HG03095 (cell line): ENCODE measurements at regions not wholly inside any gene's neighbourhood (a gene's known extent, or its start where the extent isn't known, plus 50 kb on each side); places are given as distances from the start of the nearest gene placed in this dataset.

ENCODE experiments used
- ATAC-seq: cut with Tn5 transposase; IDR thresholded peaks from one replicate; pipeline ENCODE4 v1.9.1; 2021; ENCODE audit warnings: moderate library complexity; ENCODE audit not compliant: unreplicated experiment

- ATAC-seq = no peak
Observed at GRCh38 chr4:74878323-74878722, 54.6 kb upstream of the PARM1 start.

DNA sequence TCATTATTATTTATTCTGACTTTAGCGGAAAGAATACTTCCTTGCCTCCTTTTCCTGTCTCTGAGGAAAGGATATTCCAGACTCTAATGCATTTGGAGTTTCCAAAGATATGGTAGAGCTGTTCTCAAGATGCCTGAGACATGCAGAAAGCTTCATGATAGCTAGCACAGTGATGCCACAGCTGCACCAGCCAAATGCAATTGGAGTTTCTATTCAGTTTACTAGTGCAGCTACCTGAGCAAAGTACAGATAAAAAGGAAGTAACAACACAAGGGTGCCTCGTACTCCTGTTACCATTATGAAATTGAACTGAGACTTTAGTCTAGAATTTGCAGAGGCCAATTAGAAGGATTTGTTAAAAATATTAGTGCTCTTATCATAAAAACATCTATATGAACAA is 57.5 kb upstream of the PARM1 start:
- no peak for ATAC-seq

GRCh38 chr4:74874753-74875367 is 58.1 kb upstream of the PARM1 start:
- ATAC-seq = peak; percentile 68

DNA sequence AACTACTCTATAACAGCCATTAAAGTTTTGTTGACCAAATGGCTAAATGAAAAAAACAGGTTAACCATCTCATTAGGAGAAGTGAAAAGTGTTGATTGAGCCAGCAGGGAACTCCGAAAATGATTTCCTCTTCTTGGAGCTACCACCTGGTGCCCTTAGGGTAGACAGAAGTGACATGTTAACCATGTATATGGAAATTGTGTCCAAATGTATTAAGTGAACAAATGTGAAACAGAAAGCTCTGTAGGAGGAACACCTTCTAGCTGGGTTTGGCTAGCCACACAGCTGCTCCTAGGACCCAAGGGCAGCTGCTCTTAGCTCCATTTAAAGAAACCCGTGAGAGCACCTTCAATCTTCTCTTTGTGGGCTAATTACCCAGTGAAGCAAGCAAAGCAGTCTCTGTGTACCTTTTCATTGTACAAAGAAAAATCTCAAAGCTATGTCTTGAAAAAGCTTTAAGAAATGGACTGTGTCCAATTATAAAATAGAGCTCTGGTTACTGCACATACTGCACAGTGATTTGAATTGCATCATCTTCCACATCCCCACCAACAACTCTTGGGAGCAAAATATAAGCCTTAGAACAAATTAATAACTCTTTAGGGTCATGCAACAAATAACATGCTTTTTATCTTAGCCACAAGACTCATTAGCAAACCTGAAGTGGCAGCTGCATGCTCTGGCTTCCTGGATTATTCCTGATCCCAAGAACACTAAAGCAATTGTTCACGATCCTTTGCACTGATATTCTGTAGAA is 59.2 kb upstream of the PARM1 start:
- ATAC-seq = peak; percentile 95

DNA sequence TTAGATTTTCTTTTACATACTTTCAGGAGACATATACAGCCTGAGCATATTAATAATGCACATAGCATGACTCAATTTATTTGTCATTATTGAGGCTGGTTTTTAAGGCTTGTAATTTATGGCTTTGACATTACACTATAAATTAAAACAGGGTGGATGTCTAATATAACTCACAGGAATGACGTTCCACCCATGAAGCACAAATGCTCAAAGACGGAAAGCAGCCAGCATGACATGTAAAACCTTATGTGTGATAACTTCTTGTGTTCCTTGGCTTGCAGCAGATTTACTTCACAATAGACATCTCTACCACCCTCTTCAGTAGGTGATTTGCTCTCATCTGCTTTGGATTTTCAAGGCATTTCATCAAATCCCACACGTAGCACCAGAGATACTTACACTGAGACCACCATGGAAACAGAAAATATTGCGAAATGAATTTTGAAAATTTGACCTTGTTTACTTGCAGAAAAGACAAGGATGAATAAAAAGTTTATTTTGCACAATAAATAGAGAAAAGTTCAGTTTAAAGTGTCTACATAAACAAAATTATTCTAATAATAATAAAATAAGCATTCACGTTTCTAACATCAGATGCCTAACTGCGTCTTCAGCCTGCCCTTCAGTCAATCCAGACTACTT is 64.7 kb upstream of the BTC start:
- no peak for ATAC-seq

GRCh38 chr4:74855879-74856278 is 61.6 kb upstream of the BTC start:
- no peak for ATAC-seq

DNA sequence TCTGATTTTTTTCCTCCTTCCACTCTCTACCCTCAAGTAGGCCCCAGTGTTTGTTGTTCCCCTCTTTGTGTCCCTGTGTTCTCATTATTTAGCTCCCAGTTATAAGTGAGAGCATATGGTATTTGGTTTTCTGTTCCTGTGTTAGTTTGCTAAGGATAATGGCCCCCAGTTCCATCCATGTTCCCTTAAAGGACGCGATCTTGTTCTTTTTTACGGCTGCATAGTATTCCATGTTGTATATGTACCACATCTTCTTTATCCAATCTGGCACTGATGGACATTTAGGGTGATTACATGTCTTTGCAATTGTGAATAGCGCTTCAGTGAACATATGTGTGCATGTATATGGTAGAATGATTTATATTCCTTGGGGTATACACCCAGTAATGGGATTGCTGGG is 54.5 kb upstream of the BTC start:
- ATAC-seq = no peak

DNA sequence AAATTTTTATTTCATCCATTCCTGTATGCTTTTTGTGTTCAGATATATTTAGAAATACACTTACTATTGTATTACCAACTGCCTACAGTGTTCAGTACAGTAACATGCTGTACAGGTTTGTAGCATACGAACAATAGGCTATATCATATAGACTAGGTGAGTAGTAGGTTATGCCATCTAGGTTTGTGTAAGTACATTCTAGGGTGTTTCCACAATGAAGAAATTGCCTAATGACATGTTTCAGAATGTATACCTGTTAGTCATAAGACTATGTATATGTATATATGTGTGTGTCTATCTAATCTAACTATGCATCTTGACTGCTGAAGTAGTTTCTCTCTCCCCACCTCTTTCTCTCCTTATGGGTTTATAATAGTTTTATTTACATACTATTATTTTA is 51.5 kb upstream of the BTC start:
- ATAC-seq = no peak
